Suppressor macrophage treated with lipopolysaccharide for 4 hours (primary cell): ENCODE measurements at regions not wholly inside any gene's neighbourhood (a gene's known extent, or its start where the extent isn't known, plus 50 kb on each side); places are given as distances from the start of the nearest gene placed in this dataset.
A peak's percentile ranks its signal among the peaks of the same experiment; 100 is the strongest.
"Not testable (repeated sequence)": the region's sequence is repeated elsewhere in the genome, so short reads cannot be mapped to it uniquely, and the experiment has no call there.

Experiments
- DNase-seq: peaks from one replicate; pipeline ENCODE4 v3.0.0-alpha.2; 2020

DNA sequence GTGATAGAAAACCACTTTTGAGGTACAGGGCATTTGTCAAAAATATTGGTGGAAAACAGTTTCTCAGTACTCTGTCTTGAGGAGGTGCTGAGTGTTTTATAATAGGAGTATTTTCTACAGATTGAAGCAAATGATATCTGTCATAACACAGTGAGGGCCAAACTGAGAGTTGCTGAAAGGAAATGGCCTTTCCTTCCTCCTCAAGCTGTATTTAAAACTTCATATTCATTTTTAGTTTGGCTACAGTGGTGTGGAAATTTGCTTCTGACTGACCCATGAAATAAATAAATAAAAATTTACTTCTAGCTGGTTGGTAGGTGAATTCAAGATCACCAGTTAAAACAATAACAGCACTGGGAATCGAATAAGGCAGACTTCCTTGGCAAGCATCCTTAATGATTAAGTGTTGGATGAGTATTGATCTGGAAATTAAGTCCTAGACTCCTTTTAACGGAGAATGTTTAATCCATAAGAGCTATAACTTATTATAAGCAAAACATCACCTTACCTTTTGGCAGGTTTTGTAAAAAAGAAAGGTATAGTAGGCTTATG lies 828.6 kb upstream of the CITED2 start:
- DNase-seq, result no peak

DNA sequence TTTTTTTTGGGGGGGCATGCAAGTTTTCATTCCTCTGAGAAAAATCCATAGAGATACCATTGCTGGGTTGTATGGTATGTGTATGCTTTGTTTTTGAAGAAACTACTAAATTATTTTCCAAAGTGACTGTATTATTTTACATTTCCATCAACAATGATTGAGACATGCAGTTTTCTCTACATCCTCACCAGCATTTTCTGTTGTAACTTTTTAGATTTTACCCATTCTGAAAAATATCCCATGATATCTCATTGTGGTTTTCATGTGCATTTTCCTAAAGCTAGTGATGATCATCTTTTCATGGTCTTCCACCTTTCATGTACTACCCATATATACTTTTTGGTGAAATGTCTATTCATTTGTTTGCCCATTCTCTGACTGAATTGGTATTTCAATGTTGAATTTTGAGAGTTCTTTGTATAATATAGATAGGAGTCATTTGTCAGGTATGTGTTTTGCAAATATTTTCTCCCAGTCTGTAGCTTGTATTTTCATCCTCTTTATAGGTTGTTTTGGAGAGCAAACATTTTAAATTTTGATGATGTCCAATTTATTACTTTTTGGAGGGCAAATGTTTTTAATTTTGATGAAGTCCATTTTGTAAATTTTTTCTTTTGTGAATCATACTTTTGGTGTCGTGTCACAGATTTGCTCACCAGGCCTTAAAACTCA lies 827.5 kb upstream of the CITED2 start:
- no peak for DNase-seq

DNA sequence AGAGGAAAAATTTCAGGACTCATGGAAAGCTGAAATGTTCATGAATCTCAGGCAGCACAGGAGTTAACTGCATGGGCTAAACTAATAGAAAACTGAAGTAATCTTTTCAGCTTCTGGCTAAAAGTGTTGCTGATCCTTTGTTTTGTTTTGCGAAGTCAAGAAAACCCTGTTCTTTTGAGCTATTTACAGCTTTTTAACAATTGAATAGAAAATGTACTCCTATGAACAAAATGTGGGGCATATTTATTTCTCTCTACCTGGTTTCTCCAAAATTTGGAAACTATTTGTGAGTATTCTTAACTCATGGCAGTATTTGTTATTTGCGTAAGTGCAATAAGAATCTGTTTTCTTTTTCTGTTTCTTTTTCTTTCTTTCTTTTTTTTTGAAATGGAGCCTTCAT lies 818.8 kb upstream of the CITED2 start:
- DNase-seq, result no peak

DNA sequence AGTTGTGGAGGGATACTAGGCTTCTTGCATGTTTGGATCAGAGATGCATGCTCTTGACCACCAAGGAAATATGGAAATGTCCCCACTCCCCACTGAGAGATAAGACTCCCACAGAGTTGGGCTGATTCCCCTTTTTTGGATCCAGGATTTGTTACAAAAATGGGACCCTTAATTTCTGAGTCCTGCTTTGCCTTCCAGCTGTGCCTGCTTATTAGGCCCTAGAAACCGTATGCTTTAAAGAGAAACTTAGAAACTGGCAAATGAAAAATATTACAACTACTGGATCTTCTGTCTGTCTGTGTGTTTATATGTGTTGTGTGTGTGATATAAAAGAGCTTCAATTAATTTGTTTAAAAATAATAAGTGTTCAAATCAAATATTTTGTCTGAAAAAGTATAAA lies 817.6 kb upstream of the CITED2 start:
- DNase-seq, result no peak

DNA sequence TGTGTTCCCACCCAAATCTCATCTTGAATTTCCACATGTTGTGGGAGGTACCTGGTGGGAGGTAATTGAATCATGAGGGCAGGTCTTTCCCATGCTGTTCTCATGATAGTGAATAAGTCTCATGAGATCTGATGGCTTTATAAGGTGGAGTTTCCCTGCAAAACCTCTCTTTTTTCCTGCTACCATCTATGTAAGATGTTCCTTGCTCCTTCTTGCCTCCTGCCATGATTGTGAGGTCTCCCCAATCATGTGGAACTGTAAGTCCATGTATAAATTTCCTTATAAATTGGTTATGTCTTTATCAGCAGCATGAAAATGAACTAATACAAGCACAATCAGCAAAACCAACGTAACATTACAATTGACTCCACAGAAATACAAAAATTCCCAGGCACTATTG lies 814.8 kb upstream of the CITED2 start:
- DNase-seq, result not testable (repeated sequence)

DNA sequence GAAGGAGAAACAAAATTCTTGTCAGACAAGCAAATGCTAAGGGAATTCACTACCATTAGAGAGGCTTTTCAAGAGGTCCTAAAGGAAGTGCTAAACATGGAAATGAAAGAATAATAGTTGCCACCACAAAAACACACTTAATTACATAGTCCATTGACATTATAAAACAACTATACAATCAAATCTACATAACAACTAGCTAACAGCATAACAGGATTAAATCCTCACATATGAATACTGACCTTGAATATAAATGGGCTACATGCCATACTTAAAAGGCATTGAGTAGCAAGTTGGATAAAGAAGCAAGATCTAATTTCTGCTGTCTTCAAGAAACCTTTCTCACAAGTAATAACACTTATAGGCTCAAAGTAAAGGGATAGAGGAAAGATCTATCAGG lies 811.5 kb upstream of the CITED2 start:
- DNase-seq, result no peak

DNA sequence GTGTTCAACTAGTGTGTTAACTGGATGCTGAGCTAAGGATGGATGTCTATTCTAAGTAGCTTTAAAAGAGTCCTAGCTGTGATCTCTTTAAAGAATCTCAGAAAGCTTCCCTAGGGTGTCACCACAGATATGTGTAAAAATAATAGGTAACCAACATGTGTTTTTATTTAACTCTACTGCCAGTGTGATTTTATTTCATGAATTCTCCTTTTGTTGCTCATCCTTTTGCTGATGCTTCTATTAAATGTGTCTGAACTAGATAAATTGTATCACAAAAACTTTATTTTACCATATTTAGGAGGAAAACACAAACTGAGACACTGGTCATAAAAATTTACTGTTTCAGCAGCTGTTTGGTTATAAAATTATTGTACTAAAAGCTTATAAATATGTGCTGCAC lies 809.4 kb upstream of the CITED2 start:
- no peak for DNase-seq

DNA sequence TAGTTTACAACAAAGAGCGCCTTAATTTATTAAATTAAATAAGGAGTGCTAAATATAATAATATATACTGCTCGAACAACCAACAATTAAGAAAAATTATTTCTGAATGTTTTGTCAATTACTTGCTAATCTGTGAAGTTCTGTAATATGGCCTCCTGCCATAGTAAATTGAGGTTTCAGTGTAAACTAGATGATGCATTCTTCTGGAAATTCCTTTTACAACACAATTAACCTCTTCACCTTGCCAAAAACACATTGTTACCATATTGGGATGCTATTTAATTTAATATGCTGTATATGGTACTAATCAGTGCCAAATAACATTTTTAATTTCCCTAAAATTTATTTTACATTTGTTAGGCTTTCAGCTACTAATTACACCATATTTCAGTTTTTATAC lies 808.4 kb upstream of the CITED2 start:
- DNase-seq, result no peak

DNA sequence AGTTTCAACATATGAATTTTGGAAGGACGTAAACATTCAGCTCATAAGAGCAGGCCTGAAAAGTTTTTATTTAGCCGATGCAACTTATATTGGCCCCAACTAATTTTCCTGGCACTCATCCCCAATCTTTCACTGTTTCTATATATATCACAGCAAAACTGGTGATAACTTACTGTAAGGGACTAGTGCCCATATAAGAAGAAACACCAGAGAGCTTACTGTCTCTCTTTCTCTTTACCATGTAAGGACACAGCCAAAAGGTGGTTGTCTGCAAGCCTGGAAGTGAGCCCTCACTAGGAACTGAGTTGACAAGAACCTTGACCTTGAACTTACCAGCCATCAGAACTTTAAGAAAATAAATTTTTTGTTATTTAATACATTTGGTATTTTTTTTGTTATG lies 807.4 kb upstream of the CITED2 start:
- DNase-seq, result no peak

DNA sequence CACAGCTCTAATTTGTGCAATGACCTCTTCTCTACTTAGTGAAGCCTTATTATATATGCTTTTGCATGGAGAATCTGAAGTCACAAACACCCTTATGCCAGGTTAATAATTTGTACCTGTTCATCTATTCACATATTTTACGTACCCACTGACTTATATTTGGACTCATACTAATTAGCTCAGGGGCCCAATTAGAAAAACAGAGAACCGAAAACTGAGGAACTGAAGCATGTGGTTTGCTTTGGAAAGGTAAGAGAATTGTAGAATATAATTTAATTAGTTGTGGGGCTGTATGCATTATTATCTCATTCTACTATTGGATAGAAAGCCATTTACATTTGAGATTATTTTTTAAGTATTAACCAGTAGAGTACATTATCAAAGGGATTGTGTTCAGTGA lies 805.9 kb upstream of the CITED2 start:
- DNase-seq, result no peak

DNA sequence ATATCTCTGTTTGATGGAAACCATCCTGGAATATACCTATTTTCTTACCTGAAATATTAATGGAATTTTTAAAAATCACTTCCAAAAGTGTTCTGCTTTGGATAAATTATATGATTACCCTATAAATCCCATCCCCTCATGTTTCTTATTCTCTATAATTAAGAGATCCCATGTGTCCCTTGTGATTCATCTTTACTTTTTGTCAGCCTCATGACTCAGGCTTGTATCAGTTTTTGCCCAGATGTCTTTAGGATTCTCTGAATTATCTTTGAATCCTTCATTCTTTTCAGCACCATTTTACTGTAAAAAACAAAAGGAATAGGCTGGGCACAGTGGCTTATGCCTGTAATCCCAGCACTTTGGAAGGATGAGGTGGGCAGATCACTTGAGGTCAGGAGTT lies 804.5 kb upstream of the CITED2 start:
- no peak for DNase-seq

DNA sequence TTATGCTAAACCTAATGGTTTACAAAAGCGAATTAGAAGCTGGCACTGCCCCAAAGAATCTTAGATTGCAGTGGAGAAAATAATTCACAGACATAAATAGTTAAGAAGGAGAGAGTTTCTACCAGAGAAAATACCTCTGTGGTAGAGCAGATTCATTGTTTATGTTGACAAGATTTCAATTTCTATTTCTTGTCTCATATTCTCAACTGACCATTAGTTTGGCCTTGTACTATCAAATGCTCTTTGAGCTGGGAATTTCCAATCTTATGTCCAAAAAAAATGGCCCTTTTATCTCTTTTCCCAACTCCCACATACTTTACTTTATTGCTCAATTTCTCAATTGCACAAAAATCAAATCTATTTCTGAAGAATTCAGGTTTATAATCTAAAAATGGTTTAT lies 804.1 kb upstream of the CITED2 start:
- no peak for DNase-seq

DNA sequence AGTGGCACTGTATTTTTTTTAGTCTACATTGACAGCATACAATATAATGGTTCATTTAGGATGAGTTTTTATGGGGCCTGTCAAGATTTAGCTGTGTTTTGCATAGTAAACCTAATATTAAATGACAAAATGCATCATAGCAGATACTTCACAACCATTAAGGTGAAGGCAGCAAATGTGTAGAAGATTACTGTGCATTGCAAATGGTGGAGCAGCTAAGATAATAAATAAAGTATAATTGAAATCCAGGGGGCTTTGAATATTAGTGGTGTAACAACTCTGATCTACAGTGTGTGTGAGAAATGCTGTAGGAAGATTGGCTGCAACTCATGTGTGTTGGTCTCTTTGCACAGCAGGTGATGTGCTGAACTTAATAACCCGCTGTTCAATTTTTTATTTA lies 801.9 kb upstream of the CITED2 start:
- no peak for DNase-seq

DNA sequence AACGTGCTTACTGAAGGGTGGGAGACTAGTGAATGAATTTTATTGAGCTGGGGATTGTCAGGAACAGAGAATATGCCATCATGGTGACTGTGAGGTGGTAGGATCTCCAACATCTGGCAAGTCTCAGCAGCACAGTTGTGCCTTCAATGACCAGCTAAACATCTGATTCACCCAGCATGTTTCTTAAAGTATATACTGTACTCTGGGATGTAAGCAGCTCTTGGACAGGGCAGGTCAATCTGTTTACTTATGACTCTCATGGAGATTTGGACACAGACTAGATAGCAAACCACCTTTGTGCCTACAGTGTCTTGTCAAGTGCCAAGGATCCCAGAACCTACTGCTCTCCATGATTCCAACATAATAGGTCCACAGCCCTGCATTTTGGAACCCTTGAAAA lies 801.0 kb upstream of the CITED2 start:
- no peak for DNase-seq

DNA sequence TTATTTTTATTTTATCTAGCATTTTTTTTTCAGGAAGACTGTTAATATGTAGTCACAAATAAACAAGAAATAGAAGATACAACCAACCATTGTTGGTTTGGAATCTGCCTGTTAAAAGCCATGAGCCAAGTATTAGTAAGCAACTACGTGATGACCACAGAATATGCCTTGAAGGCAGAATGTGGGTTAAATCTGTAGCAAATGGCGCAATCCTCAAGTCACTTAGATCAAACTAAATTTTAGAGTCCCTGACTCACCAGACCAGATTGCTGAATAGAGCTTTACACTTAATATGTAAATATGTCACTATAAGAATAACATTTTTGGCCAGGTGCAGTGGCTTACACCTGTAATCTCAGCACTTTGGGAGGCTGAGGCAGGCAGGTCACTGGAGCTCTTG lies 800.1 kb upstream of the CITED2 start:
- DNase-seq, result peak; percentile 19

DNA sequence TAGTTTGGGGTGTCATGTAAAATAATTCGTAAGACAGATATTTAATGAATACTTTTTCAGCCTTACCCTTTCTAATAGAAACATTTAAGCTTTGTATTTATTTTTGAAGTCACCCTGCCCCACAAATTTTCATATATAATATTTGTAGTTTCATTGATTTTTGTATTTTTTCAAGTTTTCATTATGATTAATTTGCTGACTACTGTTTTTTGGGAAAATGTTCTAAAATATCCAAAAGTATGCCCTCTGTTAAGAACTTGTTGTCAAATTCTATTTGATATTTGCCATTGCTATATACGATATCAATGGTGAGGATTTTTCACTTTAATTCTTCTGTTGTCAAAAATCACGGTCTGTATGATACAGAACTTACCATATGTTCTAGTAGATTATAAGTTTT lies 793.9 kb upstream of the CITED2 start:
- DNase-seq, result no peak

DNA sequence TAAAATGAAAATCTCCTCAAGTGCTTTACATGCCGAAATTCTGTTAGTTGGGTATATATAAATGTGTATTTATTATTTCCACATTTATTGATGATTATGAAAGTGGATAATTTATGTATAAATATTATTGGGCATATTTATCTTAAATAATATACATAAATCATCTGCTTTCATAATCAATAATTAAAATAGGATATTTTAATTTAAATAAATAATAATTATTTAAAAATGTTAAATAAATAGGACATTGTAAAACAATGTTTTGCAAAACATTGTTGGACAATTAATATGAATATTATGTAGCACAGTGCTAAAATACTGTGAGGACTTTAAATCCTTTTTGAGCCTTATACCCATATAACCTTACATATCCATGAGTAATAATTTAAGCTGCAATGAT lies 786.5 kb upstream of the CITED2 start:
- no peak for DNase-seq

DNA sequence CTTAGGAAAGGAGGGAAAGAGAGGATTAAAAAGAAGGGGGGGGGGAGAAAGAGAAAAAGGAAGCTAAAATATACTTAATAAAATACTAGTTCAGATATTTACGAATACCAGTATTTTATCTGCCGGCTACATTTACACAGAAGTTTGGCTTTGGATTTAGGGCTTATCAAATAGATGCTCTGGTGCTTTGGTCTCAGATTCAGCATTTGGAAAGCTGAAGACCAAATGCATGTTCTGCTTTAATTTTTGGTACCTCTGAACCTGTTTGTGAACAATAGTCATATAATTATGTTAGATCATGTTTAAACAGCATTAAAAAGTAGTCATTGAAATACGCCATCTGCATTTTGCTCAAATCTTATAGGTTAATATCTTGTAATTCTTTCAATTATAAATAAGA lies 786.0 kb upstream of the CITED2 start:
- DNase-seq, result no peak

DNA sequence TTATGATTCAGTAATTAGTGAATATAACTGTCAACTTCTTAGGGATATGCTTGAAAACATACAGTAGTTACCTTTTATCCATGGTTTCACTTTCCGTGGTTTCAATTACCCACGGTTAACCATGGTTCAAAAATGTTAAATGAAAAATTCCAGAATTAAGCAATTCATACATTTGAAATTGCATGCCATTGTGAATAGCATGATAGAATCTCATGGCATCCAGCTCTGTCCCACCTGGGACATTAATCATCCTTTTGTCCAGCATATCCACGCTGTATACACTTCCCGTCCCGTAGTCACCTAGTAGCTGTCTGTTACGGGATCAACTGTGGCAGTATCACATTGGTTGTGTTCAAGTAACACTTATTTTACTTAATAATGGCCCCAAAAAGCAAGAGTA lies 781.7 kb upstream of the CITED2 start:
- no peak for DNase-seq

DNA sequence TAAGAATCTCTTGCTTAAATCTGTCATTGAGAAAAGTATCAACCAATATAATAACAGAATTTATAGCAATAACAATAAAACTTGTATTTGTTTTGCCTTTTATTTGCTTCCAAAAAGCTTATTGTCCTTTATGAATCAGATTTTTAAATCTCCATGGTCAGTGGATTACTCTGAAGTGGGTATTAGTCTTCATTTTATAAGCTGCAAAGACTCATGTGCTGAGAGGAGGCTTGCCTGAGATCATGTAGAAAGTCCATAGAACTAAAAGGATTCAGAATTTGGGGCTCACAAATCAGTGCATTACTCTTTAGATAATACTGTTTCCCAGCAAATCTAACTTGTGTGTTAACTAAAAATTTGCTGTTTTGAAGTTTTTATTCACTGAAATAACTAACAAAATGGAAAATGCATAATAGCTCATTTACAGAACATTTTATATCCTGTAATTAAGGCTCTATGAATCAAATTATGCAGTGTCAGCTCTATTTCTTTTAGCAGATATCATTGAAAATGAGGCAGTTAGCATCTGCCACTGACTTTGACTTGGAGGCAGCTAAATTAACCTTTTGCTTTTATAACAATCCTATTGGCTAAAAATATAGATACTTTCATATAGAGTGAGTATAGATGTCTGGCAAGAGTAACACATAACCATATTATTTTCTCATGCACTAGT lies 781.1 kb upstream of the CITED2 start:
- no peak for DNase-seq

DNA sequence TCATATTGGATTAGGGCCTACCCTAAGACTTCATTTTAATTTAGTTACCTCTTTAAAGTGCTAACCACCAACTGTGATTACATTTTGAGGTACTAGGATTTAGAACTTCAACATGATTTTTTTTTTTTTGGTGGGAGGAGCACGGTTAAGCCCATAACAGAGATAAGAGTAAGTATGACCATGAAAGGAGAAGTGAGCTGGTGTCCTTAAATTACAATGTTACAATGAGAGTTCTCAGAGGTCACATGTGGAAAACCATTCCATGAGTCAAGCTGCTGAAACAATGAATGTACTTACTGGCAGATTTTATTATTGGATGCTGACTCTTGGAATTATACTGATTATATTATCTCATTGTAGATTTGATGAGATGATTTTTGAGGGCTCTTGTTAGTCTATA lies 779.3 kb upstream of the CITED2 start:
- DNase-seq, result peak; percentile 5

DNA sequence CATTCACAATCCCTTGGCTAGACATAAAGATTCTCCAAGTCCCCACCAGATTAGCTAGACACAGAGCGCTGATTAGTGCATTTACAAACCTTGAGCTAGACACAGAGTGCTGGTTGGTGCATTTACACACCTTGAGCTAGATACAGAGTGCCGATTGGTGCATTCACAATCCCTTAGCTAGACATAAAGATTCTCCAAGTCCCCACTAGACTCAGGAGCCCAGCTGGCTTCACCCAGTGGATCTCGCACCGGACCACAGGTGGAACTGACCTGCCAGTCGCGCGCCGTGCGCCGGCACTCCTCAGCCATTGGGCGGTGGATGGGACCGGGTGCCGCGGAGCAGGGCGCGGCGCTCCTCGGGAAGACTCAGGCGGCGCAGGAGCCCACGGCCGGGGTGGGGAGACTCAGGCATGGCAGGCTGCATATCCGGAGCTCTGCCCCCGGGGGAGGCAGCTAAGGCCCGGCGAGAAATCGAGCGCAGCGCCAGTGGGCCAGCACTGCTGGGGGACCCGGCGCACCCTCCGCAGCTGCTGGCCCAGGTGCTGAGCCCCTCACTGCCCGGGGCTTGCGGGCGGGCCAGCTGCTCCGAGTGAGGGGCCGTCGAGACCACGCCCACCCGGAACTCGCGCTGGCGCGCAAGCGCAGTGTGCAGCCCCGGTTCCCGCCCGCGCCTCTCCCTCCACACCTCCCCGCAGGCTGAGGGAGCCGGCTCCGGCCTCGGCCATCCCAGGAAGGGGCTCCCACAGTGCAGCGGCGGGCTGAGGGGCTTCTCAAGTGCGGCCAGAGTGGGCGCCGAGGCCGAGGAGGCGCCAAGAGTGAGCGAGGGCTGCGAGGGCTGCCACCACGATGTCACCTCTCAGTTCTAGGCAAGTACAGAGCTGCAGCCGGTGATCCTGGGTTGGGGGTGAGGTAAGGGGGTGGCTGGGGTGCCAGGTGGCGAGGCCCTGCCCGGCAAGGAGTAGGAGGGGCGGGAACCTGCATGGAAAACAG lies 773.7 kb upstream of the CITED2 start:
- not testable (repeated sequence) for DNase-seq

DNA sequence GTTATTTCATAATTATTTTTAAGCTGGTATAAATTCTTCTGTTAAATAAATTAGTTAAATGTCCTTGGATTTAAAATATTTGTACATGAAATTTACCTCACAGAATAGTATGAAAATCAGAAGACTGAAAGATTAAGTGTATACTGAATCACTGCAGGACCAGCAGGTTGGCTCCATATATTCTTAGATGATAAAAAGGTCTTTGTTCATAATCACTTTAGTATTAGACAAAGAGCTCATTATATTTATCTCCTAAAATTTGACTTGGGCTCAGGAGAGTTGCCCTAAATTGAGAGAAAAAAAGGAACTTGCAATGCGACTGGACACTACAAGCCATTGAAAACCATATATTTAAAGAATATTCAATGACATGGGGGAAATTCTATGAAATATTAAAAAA lies 766.4 kb upstream of the CITED2 start:
- DNase-seq, result no peak
